ENCODE measurements at regions not wholly inside any gene's neighbourhood (a gene's known extent, or its start where the extent isn't known, plus 50 kb on each side); places are given as distances from the start of the nearest gene placed in this dataset.
"Not testable (repeated sequence)": the region's sequence is repeated elsewhere in the genome, so short reads cannot be mapped to it uniquely, and the experiment has no call there.

GRCh38 chr3:182521339-182521738, 272.0 kb upstream of the ATP11B start:
- peaks cover 17% of the 10 kb centered on the region for H3K4me1 Mint-ChIP-seq
- no peaks in the 10 kb centered on the region for H3K9me3 Mint-ChIP-seq
- H3K4me3 Mint-ChIP-seq: no peak overlapping the region
- no peak overlapping the region for H3K27ac Mint-ChIP-seq
- H3K36me3 Mint-ChIP-seq (ENCODE audit: low read depth): no peaks in the 10 kb centered on the region
- H3K27me3 Mint-ChIP-seq (ENCODE audit: low read depth): peaks cover 4% of the 10 kb centered on the region
- no peak for TF ChIP-seq CTCF (IDR thresholded peaks at IDR 0.05; ENCODE audit: unreplicated experiment in 3 of 3)

GRCh38 chr3:182523424-182523823, 269.9 kb upstream of the ATP11B start:
- H3K36me3 Mint-ChIP-seq (ENCODE audit: low read depth); H3K27ac Mint-ChIP-seq; H3K4me3 Mint-ChIP-seq; H3K9me3 Mint-ChIP-seq; H3K27me3 Mint-ChIP-seq (ENCODE audit: low read depth): not testable (repeated sequence)
- peaks cover 27% of the 10 kb centered on the region for H3K4me1 Mint-ChIP-seq

GRCh38 chr3:182523836-182524235, 269.5 kb upstream of the ATP11B start:
- no peak overlapping the region for H3K4me3 Mint-ChIP-seq
- H3K27me3 Mint-ChIP-seq (ENCODE audit: low read depth): no peaks in the 10 kb centered on the region
- H3K9me3 Mint-ChIP-seq: no peaks in the 10 kb centered on the region
- no peak overlapping the region for H3K27ac Mint-ChIP-seq
- no peaks in the 10 kb centered on the region for H3K36me3 Mint-ChIP-seq (ENCODE audit: low read depth)
- TF ChIP-seq CTCF (IDR thresholded peaks at IDR 0.05; ENCODE audit: unreplicated experiment in 3 of 3): no peak
- H3K4me1 Mint-ChIP-seq: peaks cover 27% of the 10 kb centered on the region

- TF ChIP-seq CTCF (IDR thresholded peaks at IDR 0.05; ENCODE audit: unreplicated experiment in 3 of 3): no peak
- H3K4me1 Mint-ChIP-seq: peaks cover 27% of the 10 kb centered on the region
- peak overlapping the region; percentile 18 to 86 (median 68) for H3K27ac Mint-ChIP-seq
- H3K36me3 Mint-ChIP-seq (ENCODE audit: low read depth): no peaks in the 10 kb centered on the region
- H3K9me3 Mint-ChIP-seq: no peaks in the 10 kb centered on the region
- no peaks in the 10 kb centered on the region for H3K27me3 Mint-ChIP-seq (ENCODE audit: low read depth)
- no peak overlapping the region for H3K4me3 Mint-ChIP-seq
Observed at GRCh38 chr3:182524711-182525401, 268.4 kb upstream of the ATP11B start.

GRCh38 chr3:182525766-182526374, 267.4 kb upstream of the ATP11B start:
- no peak for TF ChIP-seq CTCF (IDR thresholded peaks at IDR 0.05; ENCODE audit: unreplicated experiment in 3 of 3)
- peak overlapping the region; percentile 18 to 86 (median 68) for H3K27ac Mint-ChIP-seq
- peaks cover 27% of the 10 kb centered on the region for H3K4me1 Mint-ChIP-seq
- H3K4me3 Mint-ChIP-seq: no peak overlapping the region
- no peaks in the 10 kb centered on the region for H3K36me3 Mint-ChIP-seq (ENCODE audit: low read depth)
- no peaks in the 10 kb centered on the region for H3K9me3 Mint-ChIP-seq
- H3K27me3 Mint-ChIP-seq (ENCODE audit: low read depth): no peaks in the 10 kb centered on the region

GRCh38 chr3:182527745-182528144, 265.6 kb upstream of the ATP11B start:
- H3K9me3 Mint-ChIP-seq: no peaks in the 10 kb centered on the region
- no peak overlapping the region for H3K4me3 Mint-ChIP-seq
- H3K4me1 Mint-ChIP-seq: peaks cover 27% of the 10 kb centered on the region
- no peak for TF ChIP-seq CTCF (IDR thresholded peaks at IDR 0.05; ENCODE audit: unreplicated experiment in 3 of 3)
- H3K27me3 Mint-ChIP-seq (ENCODE audit: low read depth): no peaks in the 10 kb centered on the region
- H3K27ac Mint-ChIP-seq: peak overlapping the region; percentile 48 to 87 (median 57)
- H3K36me3 Mint-ChIP-seq (ENCODE audit: low read depth): no peaks in the 10 kb centered on the region
